ENCODE measurements at regions not wholly inside any gene's neighbourhood (a gene's known extent, or its start where the extent isn't known, plus 50 kb on each side); places are given as distances from the start of the nearest gene placed in this dataset.

DNA sequence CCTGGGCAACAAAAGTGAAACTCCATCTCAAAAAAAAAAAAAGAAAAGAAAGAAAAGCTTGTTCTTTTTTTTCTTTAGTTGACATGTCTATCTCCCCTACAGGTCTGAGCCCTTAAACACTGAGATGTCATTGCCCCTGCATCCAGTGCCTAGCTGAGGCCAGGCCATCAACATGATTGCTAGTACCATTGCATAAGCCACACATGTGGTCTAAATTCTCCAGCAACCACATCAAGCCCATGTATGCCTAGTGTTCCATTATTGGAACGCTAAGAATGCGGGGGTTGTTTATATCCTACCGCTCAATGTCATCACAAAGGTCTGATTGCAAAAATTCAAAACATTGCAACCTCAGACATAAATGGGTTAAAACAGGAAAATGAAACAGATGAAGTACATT is 62.7 kb downstream of the NPTX2 start:
- H3K4me1 ChIP-seq (ENCODE audit: control insufficient read depth, insufficient read depth, low read length), result no peaks in the 10 kb centered on the region
- no peak overlapping the region for H3K4me3 ChIP-seq (ENCODE audit: low read depth in 2 of 2, low read length in 2 of 2)
- in situ Hi-C loops (cut with HindIII; ENCODE audit: low pct_unique_long_range_greater_than_20kb, low sequenced_read_pairs), result no loop called here
- H3K9me3 ChIP-seq (ENCODE audit: control insufficient read depth, insufficient read depth, low read depth, low read length), result no peaks in the 10 kb centered on the region
- no peak for DNase-seq (ENCODE audit: low read depth, low spot score)
- TF ChIP-seq, protein P1, sequence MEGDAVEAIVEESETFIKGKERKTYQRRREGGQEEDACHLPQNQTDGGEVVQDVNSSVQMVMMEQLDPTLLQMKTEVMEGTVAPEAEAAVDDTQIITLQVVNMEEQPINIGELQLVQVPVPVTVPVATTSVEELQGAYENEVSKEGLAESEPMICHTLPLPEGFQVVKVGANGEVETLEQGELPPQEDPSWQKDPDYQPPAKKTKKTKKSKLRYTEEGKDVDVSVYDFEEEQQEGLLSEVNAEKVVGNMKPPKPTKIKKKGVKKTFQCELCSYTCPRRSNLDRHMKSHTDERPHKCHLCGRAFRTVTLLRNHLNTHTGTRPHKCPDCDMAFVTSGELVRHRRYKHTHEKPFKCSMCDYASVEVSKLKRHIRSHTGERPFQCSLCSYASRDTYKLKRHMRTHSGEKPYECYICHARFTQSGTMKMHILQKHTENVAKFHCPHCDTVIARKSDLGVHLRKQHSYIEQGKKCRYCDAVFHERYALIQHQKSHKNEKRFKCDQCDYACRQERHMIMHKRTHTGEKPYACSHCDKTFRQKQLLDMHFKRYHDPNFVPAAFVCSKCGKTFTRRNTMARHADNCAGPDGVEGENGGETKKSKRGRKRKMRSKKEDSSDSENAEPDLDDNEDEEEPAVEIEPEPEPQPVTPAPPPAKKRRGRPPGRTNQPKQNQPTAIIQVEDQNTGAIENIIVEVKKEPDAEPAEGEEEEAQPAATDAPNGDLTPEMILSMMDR (IDR thresholded peaks at IDR 0.05), result no peak
- TF ChIP-seq TCF7L2 (IDR thresholded peaks at IDR 0.05; ENCODE audit: low read depth, low read length) (no peak), SIN3A (IDR thresholded peaks at IDR 0.05; ENCODE audit: borderline replicate concordance, insufficient read depth, low read depth, low read length) (no peak), POLR2AphosphoS5 (IDR thresholded peaks at IDR 0.05; ENCODE audit: low read depth, low read length) (no peak)
- TF ChIP-seq, protein P2, sequence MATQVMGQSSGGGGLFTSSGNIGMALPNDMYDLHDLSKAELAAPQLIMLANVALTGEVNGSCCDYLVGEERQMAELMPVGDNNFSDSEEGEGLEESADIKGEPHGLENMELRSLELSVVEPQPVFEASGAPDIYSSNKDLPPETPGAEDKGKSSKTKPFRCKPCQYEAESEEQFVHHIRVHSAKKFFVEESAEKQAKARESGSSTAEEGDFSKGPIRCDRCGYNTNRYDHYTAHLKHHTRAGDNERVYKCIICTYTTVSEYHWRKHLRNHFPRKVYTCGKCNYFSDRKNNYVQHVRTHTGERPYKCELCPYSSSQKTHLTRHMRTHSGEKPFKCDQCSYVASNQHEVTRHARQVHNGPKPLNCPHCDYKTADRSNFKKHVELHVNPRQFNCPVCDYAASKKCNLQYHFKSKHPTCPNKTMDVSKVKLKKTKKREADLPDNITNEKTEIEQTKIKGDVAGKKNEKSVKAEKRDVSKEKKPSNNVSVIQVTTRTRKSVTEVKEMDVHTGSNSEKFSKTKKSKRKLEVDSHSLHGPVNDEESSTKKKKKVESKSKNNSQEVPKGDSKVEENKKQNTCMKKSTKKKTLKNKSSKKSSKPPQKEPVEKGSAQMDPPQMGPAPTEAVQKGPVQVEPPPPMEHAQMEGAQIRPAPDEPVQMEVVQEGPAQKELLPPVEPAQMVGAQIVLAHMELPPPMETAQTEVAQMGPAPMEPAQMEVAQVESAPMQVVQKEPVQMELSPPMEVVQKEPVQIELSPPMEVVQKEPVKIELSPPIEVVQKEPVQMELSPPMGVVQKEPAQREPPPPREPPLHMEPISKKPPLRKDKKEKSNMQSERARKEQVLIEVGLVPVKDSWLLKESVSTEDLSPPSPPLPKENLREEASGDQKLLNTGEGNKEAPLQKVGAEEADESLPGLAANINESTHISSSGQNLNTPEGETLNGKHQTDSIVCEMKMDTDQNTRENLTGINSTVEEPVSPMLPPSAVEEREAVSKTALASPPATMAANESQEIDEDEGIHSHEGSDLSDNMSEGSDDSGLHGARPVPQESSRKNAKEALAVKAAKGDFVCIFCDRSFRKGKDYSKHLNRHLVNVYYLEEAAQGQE (IDR thresholded peaks at IDR 0.05; ENCODE audit: insufficient read depth in 1 of 2, low read depth in 2 of 2, low read length in 1 of 2), result no peak
- H3K27ac ChIP-seq (ENCODE audit: low read length), result no peak overlapping the region
- ChIA-PET POLR2A (no interaction called here), CTCF (interaction anchor here (0.5 kb wide), 1 partner anchor 150 kb away, joined by 7 read pairs; no protein-coding TSS in a partner anchor)
- BruUV-seq (replicated peaks), result no TSS peak
- no peaks in the 10 kb centered on the region for H3K36me3 ChIP-seq (ENCODE audit: control insufficient read depth, insufficient read depth, low read length)
- ATAC-seq, result no peak
- no peaks in the 10 kb centered on the region for H3K27me3 ChIP-seq (ENCODE audit: control insufficient read depth, insufficient read depth, low read length)
- intact Hi-C loops (cut with micrococcal nuclease; ENCODE audit: unreplicated experiment), result no loop called here

DNA sequence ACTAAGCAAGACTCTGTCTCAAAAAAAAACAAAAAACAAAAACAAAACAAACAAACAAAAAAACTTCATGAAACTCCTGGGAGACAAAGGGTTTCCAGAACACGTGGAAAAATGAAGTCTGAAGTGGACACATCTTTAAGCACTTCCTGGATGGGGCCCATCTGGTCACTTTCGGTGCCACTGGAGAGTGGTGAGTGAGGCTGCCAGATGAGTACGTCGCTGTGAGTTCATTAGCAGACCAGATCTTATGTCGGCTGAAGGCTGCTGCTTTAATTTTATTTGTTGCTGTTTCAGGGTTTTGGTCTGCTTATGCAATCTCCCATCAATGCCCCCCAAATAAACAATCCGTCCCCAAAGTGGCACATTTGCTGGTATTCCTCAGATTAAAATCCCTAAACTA is 64.4 kb downstream of the NPTX2 start:
- DNase-seq (ENCODE audit: low read depth, low spot score) (no peak), ATAC-seq (no peak)
- TF ChIP-seq SIN3A (IDR thresholded peaks at IDR 0.05; ENCODE audit: borderline replicate concordance, insufficient read depth, low read depth, low read length) (no peak), TCF7L2 (IDR thresholded peaks at IDR 0.05; ENCODE audit: low read depth, low read length) (no peak), POLR2AphosphoS5 (IDR thresholded peaks at IDR 0.05; ENCODE audit: low read depth, low read length) (no peak)
- TF ChIP-seq, protein P1 (IDR thresholded peaks at IDR 0.05), result no peak
- TF ChIP-seq, protein P2 (IDR thresholded peaks at IDR 0.05; ENCODE audit: insufficient read depth in 1 of 2, low read depth in 2 of 2, low read length in 1 of 2), result no peak
- BruUV-seq (replicated peaks), result no TSS peak
- Histone ChIP-seq H3K4me1 (ENCODE audit: control insufficient read depth, insufficient read depth, low read length) (no peaks in the 10 kb centered on the region), H3K27ac (ENCODE audit: low read length) (no peak overlapping the region), H3K36me3 (ENCODE audit: control insufficient read depth, insufficient read depth, low read length) (no peaks in the 10 kb centered on the region), H3K9me3 (ENCODE audit: control insufficient read depth, insufficient read depth, low read depth, low read length) (peaks cover 4% of the 10 kb centered on the region; the same call in 1 of the 2 replicates), H3K27me3 (ENCODE audit: control insufficient read depth, insufficient read depth, low read length) (no peaks in the 10 kb centered on the region), H3K4me3 (ENCODE audit: low read depth in 2 of 2, low read length in 2 of 2) (no peak overlapping the region)
- CTCF ChIA-PET, result no interaction called here
- in situ Hi-C loops (cut with HindIII; ENCODE audit: low pct_unique_long_range_greater_than_20kb, low sequenced_read_pairs) (no loop called here), intact Hi-C loops (cut with micrococcal nuclease; ENCODE audit: unreplicated experiment) (no loop called here)
- POLR2A ChIA-PET, result no interaction called here
